Endothelial cell of umbilical vein (primary cell): ENCODE measurements at regions not wholly inside any gene's neighbourhood (a gene's known extent, or its start where the extent isn't known, plus 50 kb on each side); places are given as distances from the start of the nearest gene placed in this dataset.

Source experiments
- BruUV-seq: library from RNA; stranded (reverse); fragments of 400-500 nt; replicated peaks from 2 replicates; lab custom pipeline; 2021; lab: Mats Ljungman, UMichigan
- CTCF ChIA-PET: fragments of 300-600, 350-600 bp; sonication (Branson Sonifier 250); formaldehyde crosslinking; loops from one replicate; lab custom pipeline; 2021; ENCODE audit warnings: antibody characterized with exemption, inconsistent platforms; lab: Charles Lee
- POLR2A ChIA-PET: fragments of 300-600, 350-600 bp; sonication (Branson Sonifier 250); formaldehyde crosslinking; loops from one replicate; lab custom pipeline; 2021; ENCODE audit warnings: antibody characterized with exemption, inconsistent platforms; lab: Charles Lee
- DNase-seq: peaks from one replicate; pipeline ENCODE4 v3.0.0-alpha.2; 2011; ENCODE audit warnings: low read depth, low spot score
- FAIRE-seq: peaks from 2 replicates; lab custom pipeline; 2011; peaks lifted over from hg19 to GRCh38; lab: Jason Lieb, UNC
- H2AFZ ChIP-seq: 2 replicates; pipeline ENCODE4 v1.6.0; 2012; ENCODE audit warnings: low read depth, low read length, control low read depth, inconsistent platforms
- H3K27ac ChIP-seq: 2 replicates; pipeline ENCODE4 v1.5.1; 2011; ENCODE audit warnings: low read depth, mild to moderate bottlenecking, control low read depth, low read length, moderate library complexity; ENCODE audit not compliant: insufficient read depth
- H3K27me3 ChIP-seq, 2 experiments: 2 replicates each; pipeline versions ENCODE4 v1.6.0 to v1.6.1; 2011; ENCODE audit warnings: low read length in 2 of 2, mixed read lengths in 1 of 2; ENCODE audit not compliant: control insufficient read depth in 2 of 2, insufficient read depth in 2 of 2
- H3K36me3 ChIP-seq, 2 experiments: 2 replicates in 1 of 2; 3 replicates in 1 of 2; pipeline ENCODE4 v1.5.1; 2011; ENCODE audit warnings: low read length in 2 of 2, mild to moderate bottlenecking in 1 of 2, moderate library complexity in 1 of 2; ENCODE audit not compliant: control insufficient read depth in 2 of 2, insufficient read depth in 2 of 2; ENCODE audit errors: extremely low read depth in 1 of 2
- H3K4me1 ChIP-seq: 3 replicates; pipeline ENCODE4 v1.5.1; 2011; ENCODE audit warnings: mild to moderate bottlenecking, low read length; ENCODE audit not compliant: control insufficient read depth, insufficient read depth; ENCODE audit errors: extremely low read depth
- H3K4me2 ChIP-seq: 2 replicates; pipeline ENCODE4 v1.6.1; 2011; ENCODE audit warnings: low read length, control low read depth, mixed read lengths; ENCODE audit not compliant: insufficient read depth
- H3K4me3 ChIP-seq, 3 experiments: fragments of 200-600 bp in 1 of 3; sonication (generic), shearing (Covaris generic) in 1 of 3; replicated peaks in 1 of 3; 2 replicates each; pipeline ENCODE4 v1.5.1; 2011 to 2016; ENCODE audit warnings: control low read depth in 3 of 3, low read length in 3 of 3, mild to moderate bottlenecking in 2 of 3, inconsistent platforms in 1 of 3, low read depth in 1 of 3, moderate library complexity in 1 of 3; ENCODE audit not compliant: insufficient read depth in 1 of 3
- H3K79me2 ChIP-seq: 2 replicates; pipeline ENCODE4 v1.6.0; 2012; ENCODE audit warnings: low read length, inconsistent platforms; ENCODE audit not compliant: control insufficient read depth, insufficient read depth
- H3K9ac ChIP-seq: replicated peaks from 2 replicates; pipeline ENCODE3; 2011; ENCODE audit warnings: low read length, control low read depth; ENCODE audit not compliant: insufficient read depth; ENCODE audit errors: extremely low read depth
- H3K9me1 ChIP-seq: replicated peaks from 3 replicates; pipeline ENCODE4 v1.6.0; 2011; ENCODE audit warnings: mild to moderate bottlenecking, low read length; ENCODE audit not compliant: control insufficient read depth, insufficient read depth; ENCODE audit errors: extremely low read depth
- H3K9me3 ChIP-seq: replicated peaks from 2 replicates; pipeline ENCODE4 v1.5.1; 2012; ENCODE audit warnings: low read length, inconsistent platforms; ENCODE audit not compliant: control insufficient read depth, insufficient read depth
- H4K20me1 ChIP-seq: replicated peaks from 2 replicates; pipeline ENCODE3; 2011; ENCODE audit warnings: mild to moderate bottlenecking, low read length; ENCODE audit not compliant: control insufficient read depth, insufficient read depth; ENCODE audit errors: extremely low read depth
- EZH2 ChIP-seq: IDR thresholded peaks from 2 replicates; pipeline ENCODE4 v1.6.1; 2012; ENCODE audit warnings: borderline replicate concordance, low read depth, mild to moderate bottlenecking, moderate library complexity, low read length, inconsistent platforms; ENCODE audit not compliant: severe bottlenecking
- FOS ChIP-seq: IDR thresholded peaks from 2 replicates; pipeline ENCODE4 v1.6.1; 2011; ENCODE audit warnings: mild to moderate bottlenecking, low read length, moderate library complexity, borderline replicate concordance; ENCODE audit not compliant: insufficient read depth
- GATA2 ChIP-seq: IDR thresholded peaks from 2 replicates; pipeline ENCODE4 v1.7.0; 2011; ENCODE audit warnings: low read depth, mild to moderate bottlenecking, moderate library complexity, mixed read lengths, low read length; ENCODE audit not compliant: insufficient read length, insufficient read depth
- JUN ChIP-seq: IDR thresholded peaks from 2 replicates; pipeline ENCODE4 v1.6.1; 2011; ENCODE audit warnings: borderline replicate concordance, low read depth; ENCODE audit not compliant: insufficient read length, insufficient read depth
- MYC ChIP-seq: IDR thresholded peaks from one replicate; pipeline ENCODE4 v1.6.1; 2011; ENCODE audit warnings: mild to moderate bottlenecking, low read depth, low read length
- POLR2A ChIP-seq: IDR thresholded peaks from 2 replicates; pipeline ENCODE4 v1.6.1; 2012; ENCODE audit warnings: low read depth, mild to moderate bottlenecking, control low read depth, low read length
- POLR2AphosphoS5 ChIP-seq: IDR thresholded peaks from 2 replicates; pipeline ENCODE4 v1.6.1; 2012; ENCODE audit warnings: low read depth, mild to moderate bottlenecking, control low read depth, low read length, moderate library complexity; ENCODE audit not compliant: insufficient read depth
- dilution Hi-C: fragments of 300-500 bp; cut with MboI; formaldehyde crosslinking; loops from one replicate; pipeline ENCODE4 v1.15.0; 2019; ENCODE audit warnings: low sequenced_read_pairs; ENCODE audit not compliant: extremely low pct_ligation_motif_present
- intact Hi-C: fragments of 100-400 bp; cut with micrococcal nuclease; formaldehyde crosslinking; loops from one replicate; pipeline ENCODE4 v1.10.0; 2022
- TF ChIP-seq, protein P1 (sequence below), 2 donors: IDR thresholded peaks; 1 replicate in 1 of 2; 2 replicates in 1 of 2; pipeline ENCODE4 v1.5.1; 2011; ENCODE audit warnings: low read length in 2 of 2, mild to moderate bottlenecking in 2 of 2, moderate library complexity in 2 of 2, control low read depth in 1 of 2, inconsistent platforms in 1 of 2, low read depth in 1 of 2; ENCODE audit not compliant: insufficient read depth in 1 of 2; ENCODE audit errors: extremely low read depth in 1 of 2
- TF ChIP-seq, protein P2 (sequence below): IDR thresholded peaks from 2 replicates; pipeline ENCODE4 v1.6.1; 2011; ENCODE audit not compliant: insufficient read depth, insufficient read length

DNA sequence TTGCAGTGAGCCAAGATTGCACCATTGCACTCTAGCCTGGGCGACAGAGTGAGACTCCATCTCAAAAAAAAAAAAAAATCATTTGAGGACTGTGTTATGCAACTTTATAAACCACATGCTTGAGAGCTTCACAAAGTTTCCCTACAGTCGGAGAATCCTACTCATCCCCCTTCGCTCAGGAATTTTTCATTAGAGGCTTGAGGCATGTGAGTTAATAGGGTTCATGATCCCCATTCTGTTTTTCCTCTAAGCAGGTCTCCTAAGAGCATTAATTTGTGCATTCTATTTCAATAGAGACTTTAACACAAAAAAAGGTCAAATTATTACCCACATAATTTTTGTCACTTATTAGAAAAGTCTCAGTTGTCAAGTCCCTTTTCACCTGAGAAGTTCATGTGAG is 103.7 kb upstream of the SOX4 start:
- CTCF ChIA-PET: no interaction called here
- intact Hi-C loops: no loop called here
- Histone ChIP-seq H3K9me1 (no peaks in the 10 kb centered on the region), H3K4me1 (no peaks in the 10 kb centered on the region), H3K27ac (no peak overlapping the region), H3K9me3 (no peaks in the 10 kb centered on the region), H4K20me1 (no peaks in the 10 kb centered on the region), H3K36me3 (no peaks in the 10 kb centered on the region), H2AFZ (no peak overlapping the region), H3K4me3 (no peak overlapping the region), H3K79me2 (no peaks in the 10 kb centered on the region), H3K9ac (no peak overlapping the region), H3K4me2 (no peak overlapping the region), H3K27me3 (peaks cover 0 to 2% of the 10 kb centered on the region in 2 experiments)
- DNase-seq (no peak), FAIRE-seq (no peak)
- POLR2A ChIA-PET: no interaction called here
- BruUV-seq: no TSS peak
- dilution Hi-C loops: no loop called here
- TF ChIP-seq, protein P1, sequence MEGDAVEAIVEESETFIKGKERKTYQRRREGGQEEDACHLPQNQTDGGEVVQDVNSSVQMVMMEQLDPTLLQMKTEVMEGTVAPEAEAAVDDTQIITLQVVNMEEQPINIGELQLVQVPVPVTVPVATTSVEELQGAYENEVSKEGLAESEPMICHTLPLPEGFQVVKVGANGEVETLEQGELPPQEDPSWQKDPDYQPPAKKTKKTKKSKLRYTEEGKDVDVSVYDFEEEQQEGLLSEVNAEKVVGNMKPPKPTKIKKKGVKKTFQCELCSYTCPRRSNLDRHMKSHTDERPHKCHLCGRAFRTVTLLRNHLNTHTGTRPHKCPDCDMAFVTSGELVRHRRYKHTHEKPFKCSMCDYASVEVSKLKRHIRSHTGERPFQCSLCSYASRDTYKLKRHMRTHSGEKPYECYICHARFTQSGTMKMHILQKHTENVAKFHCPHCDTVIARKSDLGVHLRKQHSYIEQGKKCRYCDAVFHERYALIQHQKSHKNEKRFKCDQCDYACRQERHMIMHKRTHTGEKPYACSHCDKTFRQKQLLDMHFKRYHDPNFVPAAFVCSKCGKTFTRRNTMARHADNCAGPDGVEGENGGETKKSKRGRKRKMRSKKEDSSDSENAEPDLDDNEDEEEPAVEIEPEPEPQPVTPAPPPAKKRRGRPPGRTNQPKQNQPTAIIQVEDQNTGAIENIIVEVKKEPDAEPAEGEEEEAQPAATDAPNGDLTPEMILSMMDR (IDR thresholded peaks at IDR 0.05; ENCODE audit: extremely low read depth in 1 of 2, insufficient read depth in 1 of 2, low read depth in 1 of 2, low read length in 2 of 2): no peak

DNA sequence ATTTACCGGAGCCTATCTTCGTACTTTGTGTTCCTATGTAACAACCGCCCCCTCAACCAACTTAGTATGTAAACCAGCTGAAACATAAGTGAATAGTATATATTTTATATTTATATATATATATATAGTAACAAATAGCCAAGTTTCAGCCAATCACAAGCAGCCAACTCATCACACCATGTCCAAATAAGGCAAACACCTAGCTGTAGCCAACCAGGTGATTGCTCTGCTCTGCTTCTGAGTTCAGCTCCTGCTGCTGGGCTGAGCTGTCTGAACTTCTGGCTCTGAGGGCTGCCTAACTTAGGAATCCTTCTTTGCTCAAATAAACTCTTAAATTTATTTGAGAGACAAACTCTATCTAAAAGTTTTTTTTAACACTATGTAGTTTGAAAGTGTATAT is 101.6 kb upstream of the SOX4 start:
- FAIRE-seq: no peak
- dilution Hi-C loops: no loop called here
- POLR2A ChIA-PET: no interaction called here

More for the DNA sequence above, 101.6 kb upstream of the SOX4 start:
- CTCF ChIA-PET: interaction anchor here (1.3 kb wide), 1 partner anchor 13 kb away, joined by 4 read pairs; no protein-coding TSS in a partner anchor
- H3K9ac ChIP-seq: no peak overlapping the region
- no peaks in the 10 kb centered on the region for H3K79me2 ChIP-seq
- no peak overlapping the region for H2AFZ ChIP-seq
- H3K27ac ChIP-seq: no peak overlapping the region
- H3K9me3 ChIP-seq: no peaks in the 10 kb centered on the region
- intact Hi-C loops: no loop called here
- no peak overlapping the region for H3K4me3 ChIP-seq
- H3K4me1 ChIP-seq: no peaks in the 10 kb centered on the region
- H3K27me3 ChIP-seq: peaks cover 0 to 2% of the 10 kb centered on the region in 2 experiments
- TF ChIP-seq POLR2AphosphoS5: no peak
- TF ChIP-seq FOS: no peak
- TF ChIP-seq, protein P1 (IDR thresholded peaks at IDR 0.05; ENCODE audit: extremely low read depth in 1 of 2, insufficient read depth in 1 of 2, low read depth in 1 of 2, low read length in 2 of 2): no peak
- no peak for TF ChIP-seq POLR2A
- TF ChIP-seq MYC: no peak
- TF ChIP-seq, protein P2, sequence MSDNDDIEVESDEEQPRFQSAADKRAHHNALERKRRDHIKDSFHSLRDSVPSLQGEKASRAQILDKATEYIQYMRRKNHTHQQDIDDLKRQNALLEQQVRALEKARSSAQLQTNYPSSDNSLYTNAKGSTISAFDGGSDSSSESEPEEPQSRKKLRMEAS: no peak
- TF ChIP-seq EZH2: no peak
- TF ChIP-seq GATA2: no peak
- no peak for TF ChIP-seq JUN
- no peaks in the 10 kb centered on the region for H3K9me1 ChIP-seq
- H4K20me1 ChIP-seq: no peaks in the 10 kb centered on the region
- H3K4me2 ChIP-seq: no peak overlapping the region
- DNase-seq: no peak
- BruUV-seq: no TSS peak
- H3K36me3 ChIP-seq: no peaks in the 10 kb centered on the region
